ENCODE measurements at regions not wholly inside any gene's neighbourhood (a gene's known extent, or its start where the extent isn't known, plus 50 kb on each side); places are given as distances from the start of the nearest gene placed in this dataset.

DNA sequence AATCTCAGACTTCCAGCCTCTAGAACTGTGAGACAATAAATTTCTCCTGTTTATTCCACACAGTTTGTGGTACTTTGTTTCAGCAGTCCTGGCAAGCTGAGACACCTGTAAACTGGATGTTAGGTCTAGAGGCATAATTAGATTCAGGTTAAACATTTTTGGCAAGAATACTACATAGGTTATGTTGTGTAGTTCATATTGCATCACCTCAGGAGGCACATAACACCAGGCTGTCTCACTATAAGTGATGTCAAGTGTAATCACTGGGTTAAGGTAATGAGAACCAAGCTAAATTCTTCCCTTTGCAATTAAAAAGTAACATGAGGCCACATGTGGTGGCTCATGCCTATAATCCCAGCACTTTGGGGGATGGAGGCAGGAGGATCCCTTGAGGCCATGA, 214.2 kb downstream of the ZNF674 start:
- TF ChIP-seq, protein P1, sequence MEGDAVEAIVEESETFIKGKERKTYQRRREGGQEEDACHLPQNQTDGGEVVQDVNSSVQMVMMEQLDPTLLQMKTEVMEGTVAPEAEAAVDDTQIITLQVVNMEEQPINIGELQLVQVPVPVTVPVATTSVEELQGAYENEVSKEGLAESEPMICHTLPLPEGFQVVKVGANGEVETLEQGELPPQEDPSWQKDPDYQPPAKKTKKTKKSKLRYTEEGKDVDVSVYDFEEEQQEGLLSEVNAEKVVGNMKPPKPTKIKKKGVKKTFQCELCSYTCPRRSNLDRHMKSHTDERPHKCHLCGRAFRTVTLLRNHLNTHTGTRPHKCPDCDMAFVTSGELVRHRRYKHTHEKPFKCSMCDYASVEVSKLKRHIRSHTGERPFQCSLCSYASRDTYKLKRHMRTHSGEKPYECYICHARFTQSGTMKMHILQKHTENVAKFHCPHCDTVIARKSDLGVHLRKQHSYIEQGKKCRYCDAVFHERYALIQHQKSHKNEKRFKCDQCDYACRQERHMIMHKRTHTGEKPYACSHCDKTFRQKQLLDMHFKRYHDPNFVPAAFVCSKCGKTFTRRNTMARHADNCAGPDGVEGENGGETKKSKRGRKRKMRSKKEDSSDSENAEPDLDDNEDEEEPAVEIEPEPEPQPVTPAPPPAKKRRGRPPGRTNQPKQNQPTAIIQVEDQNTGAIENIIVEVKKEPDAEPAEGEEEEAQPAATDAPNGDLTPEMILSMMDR (IDR thresholded peaks at IDR 0.05; ENCODE audit: extremely low read depth in 1 of 2, insufficient read depth in 1 of 2, low read depth in 1 of 2, low read length in 2 of 2), result no peak
- TF ChIP-seq POLR2AphosphoS5 (IDR thresholded peaks at IDR 0.05; ENCODE audit: insufficient read depth, low read depth, low read length), result no peak
- TF ChIP-seq MYC (IDR thresholded peaks at IDR 0.05; ENCODE audit: low read depth, low read length), result no peak
- TF ChIP-seq POLR2A (IDR thresholded peaks at IDR 0.05; ENCODE audit: low read depth, low read length), result no peak
- TF ChIP-seq EZH2 (IDR thresholded peaks at IDR 0.05; ENCODE audit: borderline replicate concordance, low read depth, low read length, severe bottlenecking), result no peak
- no peak for TF ChIP-seq FOS (IDR thresholded peaks at IDR 0.05; ENCODE audit: borderline replicate concordance, insufficient read depth, low read length)
